ENCODE measurements at regions not wholly inside any gene's neighbourhood (a gene's known extent, or its start where the extent isn't known, plus 50 kb on each side); places are given as distances from the start of the nearest gene placed in this dataset.

DNA sequence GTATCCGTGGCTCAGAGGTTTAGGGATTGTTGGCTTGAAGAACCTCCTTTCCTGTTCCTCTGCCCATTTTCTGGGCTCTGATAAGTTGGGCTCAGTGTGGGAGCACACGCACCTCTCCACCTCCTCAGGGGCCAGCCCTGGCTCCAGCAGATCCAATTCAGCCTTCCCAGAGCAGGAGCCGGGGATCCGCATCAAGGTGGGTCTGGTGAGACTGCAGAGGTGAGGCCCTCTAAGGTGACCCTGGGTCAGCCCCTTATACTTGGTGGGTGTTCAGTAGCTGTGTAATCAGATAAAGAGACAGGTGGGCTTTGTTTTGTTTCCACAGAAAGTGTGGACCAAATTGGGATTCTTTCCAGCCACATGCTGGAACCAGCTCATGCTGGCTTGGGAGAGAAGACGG is 1466.0 kb downstream of the TBC1D22A start:
- H3K27me3 ChIP-seq (ENCODE audit: insufficient read depth, poor library complexity, severe bottlenecking) = no peaks in the 10 kb centered on the region
- DNase-seq (ENCODE audit: low read depth in 1 of 2, low spot score in 1 of 2) = no peak
- no peak overlapping the region for H3K4me3 ChIP-seq (replicated peaks; ENCODE audit: insufficient read depth, low read length)
- H3K27ac ChIP-seq (replicated peaks) = no peak overlapping the region
- TF ChIP-seq, protein P1, sequence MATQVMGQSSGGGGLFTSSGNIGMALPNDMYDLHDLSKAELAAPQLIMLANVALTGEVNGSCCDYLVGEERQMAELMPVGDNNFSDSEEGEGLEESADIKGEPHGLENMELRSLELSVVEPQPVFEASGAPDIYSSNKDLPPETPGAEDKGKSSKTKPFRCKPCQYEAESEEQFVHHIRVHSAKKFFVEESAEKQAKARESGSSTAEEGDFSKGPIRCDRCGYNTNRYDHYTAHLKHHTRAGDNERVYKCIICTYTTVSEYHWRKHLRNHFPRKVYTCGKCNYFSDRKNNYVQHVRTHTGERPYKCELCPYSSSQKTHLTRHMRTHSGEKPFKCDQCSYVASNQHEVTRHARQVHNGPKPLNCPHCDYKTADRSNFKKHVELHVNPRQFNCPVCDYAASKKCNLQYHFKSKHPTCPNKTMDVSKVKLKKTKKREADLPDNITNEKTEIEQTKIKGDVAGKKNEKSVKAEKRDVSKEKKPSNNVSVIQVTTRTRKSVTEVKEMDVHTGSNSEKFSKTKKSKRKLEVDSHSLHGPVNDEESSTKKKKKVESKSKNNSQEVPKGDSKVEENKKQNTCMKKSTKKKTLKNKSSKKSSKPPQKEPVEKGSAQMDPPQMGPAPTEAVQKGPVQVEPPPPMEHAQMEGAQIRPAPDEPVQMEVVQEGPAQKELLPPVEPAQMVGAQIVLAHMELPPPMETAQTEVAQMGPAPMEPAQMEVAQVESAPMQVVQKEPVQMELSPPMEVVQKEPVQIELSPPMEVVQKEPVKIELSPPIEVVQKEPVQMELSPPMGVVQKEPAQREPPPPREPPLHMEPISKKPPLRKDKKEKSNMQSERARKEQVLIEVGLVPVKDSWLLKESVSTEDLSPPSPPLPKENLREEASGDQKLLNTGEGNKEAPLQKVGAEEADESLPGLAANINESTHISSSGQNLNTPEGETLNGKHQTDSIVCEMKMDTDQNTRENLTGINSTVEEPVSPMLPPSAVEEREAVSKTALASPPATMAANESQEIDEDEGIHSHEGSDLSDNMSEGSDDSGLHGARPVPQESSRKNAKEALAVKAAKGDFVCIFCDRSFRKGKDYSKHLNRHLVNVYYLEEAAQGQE (IDR thresholded peaks at IDR 0.05; ENCODE audit: insufficient replicate concordance, low read depth) = no peak
- no peak for TF ChIP-seq POLR2AphosphoS5 (IDR thresholded peaks at IDR 0.05; ENCODE audit: low read depth)
- no peak for TF ChIP-seq SPI1 (IDR thresholded peaks at IDR 0.05; ENCODE audit: borderline replicate concordance, low read depth)
- TF ChIP-seq GABPA (IDR thresholded peaks at IDR 0.05; ENCODE audit: low read depth) = no peak
- TF ChIP-seq, protein P2, sequence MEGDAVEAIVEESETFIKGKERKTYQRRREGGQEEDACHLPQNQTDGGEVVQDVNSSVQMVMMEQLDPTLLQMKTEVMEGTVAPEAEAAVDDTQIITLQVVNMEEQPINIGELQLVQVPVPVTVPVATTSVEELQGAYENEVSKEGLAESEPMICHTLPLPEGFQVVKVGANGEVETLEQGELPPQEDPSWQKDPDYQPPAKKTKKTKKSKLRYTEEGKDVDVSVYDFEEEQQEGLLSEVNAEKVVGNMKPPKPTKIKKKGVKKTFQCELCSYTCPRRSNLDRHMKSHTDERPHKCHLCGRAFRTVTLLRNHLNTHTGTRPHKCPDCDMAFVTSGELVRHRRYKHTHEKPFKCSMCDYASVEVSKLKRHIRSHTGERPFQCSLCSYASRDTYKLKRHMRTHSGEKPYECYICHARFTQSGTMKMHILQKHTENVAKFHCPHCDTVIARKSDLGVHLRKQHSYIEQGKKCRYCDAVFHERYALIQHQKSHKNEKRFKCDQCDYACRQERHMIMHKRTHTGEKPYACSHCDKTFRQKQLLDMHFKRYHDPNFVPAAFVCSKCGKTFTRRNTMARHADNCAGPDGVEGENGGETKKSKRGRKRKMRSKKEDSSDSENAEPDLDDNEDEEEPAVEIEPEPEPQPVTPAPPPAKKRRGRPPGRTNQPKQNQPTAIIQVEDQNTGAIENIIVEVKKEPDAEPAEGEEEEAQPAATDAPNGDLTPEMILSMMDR (IDR thresholded peaks at IDR 0.05; ENCODE audit: insufficient read depth, low read length) = no peak

DNA sequence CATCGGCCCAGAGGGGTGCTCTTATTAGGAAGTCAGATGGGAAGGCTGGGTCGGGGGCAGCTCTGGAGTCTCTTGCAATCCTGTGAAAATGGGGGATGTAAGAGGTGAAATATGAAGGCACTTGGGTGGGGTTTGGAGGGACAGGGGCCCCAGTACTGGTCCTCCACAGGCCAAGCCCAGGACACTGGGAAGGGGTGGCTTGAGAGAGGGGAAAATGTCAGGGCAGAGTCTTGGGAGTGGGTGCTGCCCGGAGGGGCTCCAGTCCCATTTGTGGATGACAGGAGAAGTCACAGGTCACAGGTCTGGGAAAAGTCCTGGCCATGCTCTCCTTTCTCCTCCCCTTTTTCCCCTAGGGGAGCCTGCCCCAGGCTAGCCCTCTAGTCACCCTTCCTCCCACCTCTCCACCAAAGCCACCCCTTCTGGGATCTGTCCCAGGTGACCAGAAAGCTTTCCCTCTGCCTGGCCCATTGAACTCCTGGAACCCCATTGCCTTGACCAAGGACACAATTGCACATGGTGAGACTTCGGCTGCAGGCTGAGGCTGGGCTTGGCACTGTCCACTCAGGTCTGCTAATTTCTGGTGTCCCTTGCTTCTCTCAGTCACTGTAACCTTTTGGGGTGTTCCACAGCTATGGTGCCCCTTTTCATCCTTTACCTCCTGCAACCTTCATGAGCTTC is 1465.0 kb downstream of the TBC1D22A start:
- Histone ChIP-seq H3K4me3 (replicated peaks; ENCODE audit: insufficient read depth, low read length) (no peak overlapping the region), H3K27ac (replicated peaks) (no peak overlapping the region), H3K27me3 (ENCODE audit: insufficient read depth, poor library complexity, severe bottlenecking) (no peaks in the 10 kb centered on the region)
- no peak for DNase-seq (ENCODE audit: low read depth in 1 of 2, low spot score in 1 of 2)
- TF ChIP-seq GABPA (IDR thresholded peaks at IDR 0.05; ENCODE audit: low read depth) = no peak
- no peak for TF ChIP-seq POLR2AphosphoS5 (IDR thresholded peaks at IDR 0.05; ENCODE audit: low read depth)
- TF ChIP-seq, protein P1 (IDR thresholded peaks at IDR 0.05; ENCODE audit: insufficient replicate concordance, low read depth) = no peak
- TF ChIP-seq, protein P2 (IDR thresholded peaks at IDR 0.05; ENCODE audit: insufficient read depth, low read length) = no peak
- no peak for TF ChIP-seq SPI1 (IDR thresholded peaks at IDR 0.05; ENCODE audit: borderline replicate concordance, low read depth)

DNA sequence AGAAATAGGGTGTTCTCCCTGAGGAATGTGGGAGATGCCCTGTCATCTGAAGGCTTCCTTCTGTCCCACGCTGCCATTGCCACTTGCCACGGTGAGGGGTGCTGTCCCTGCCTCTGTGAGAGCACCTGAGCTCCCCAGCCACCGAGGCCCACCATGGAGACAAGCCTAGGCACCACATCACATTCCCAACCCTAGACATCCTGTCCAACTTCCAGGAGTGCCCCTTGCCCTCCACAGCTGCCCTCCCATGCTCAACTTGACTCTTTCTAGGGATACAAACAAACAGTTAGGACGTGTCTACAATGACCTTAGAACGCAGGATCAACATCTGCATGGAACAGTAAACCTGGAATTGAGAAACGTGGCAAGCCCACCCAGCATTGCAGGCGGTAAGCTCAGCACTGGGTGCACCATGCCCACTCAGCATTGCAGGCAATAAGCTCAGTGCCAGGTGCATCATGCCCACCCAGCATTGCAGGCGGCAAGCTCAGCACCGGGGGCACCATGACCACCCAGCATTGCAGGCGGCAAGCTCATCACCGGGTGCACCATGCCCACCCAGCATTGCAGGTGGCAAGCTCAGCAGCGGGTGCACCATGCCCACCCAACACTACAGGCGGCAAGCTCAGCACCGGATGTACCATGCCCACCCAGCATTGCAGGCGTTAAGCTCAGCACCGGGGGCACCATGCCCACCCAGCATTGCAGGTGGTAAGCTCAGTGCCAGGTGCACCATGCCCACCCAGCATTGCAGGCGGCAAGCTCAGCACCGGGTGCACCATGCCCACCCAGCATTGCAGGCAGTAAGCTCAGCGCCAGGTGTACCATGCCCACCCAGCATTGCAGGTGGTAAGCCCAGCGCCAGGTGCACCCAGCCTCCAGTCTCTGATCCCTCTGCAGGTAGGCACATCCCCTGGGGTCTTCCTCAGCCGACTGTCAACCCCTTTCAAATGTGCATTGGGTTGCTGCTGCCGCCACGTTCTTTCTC is 1463.9 kb downstream of the TBC1D22A start:
- TF ChIP-seq, protein P1 (IDR thresholded peaks at IDR 0.05; ENCODE audit: insufficient replicate concordance, low read depth) = no peak
- TF ChIP-seq SPI1 (IDR thresholded peaks at IDR 0.05; ENCODE audit: borderline replicate concordance, low read depth) (no peak), POLR2AphosphoS5 (IDR thresholded peaks at IDR 0.05; ENCODE audit: low read depth) (no peak), GABPA (IDR thresholded peaks at IDR 0.05; ENCODE audit: low read depth) (no peak)
- TF ChIP-seq, protein P2 (IDR thresholded peaks at IDR 0.05; ENCODE audit: insufficient read depth, low read length) = no peak
- H3K27me3 ChIP-seq (ENCODE audit: insufficient read depth, poor library complexity, severe bottlenecking) = no peaks in the 10 kb centered on the region
- no peak for DNase-seq (ENCODE audit: low read depth in 1 of 2, low spot score in 1 of 2)

More for the DNA sequence above, 1463.9 kb downstream of the TBC1D22A start:
- no peak overlapping the region for H3K27ac ChIP-seq (replicated peaks)
- no peak overlapping the region for H3K4me3 ChIP-seq (replicated peaks; ENCODE audit: insufficient read depth, low read length)

Data from HL-60 (cell line).